ENCODE measurements at regions not wholly inside any gene's neighbourhood (a gene's known extent, or its start where the extent isn't known, plus 50 kb on each side); places are given as distances from the start of the nearest gene placed in this dataset.

GRCh38 chr13:81473366-81473899 lies 1132.5 kb upstream of the SPRY2 start:
- Histone ChIP-seq H2AFZ (replicated peaks; ENCODE audit: low read length, poor library complexity) (no peak overlapping the region), H4K91ac (ENCODE audit: insufficient read depth, low read depth, low read length) (no peak overlapping the region), H3K9me1 (ENCODE audit: insufficient read depth, low read length) (no peaks in the 10 kb centered on the region), H2AK9ac (replicated peaks; ENCODE audit: low read depth, low read length, poor library complexity) (no peak overlapping the region), H3K36me3 (ENCODE audit: control insufficient read depth, insufficient read depth, low read length) (no peaks in the 10 kb centered on the region), H3K4ac (ENCODE audit: low read depth, low read length) (no peak overlapping the region), H3K23ac (ENCODE audit: low read depth, low read length) (no peak overlapping the region), H4K8ac (ENCODE audit: low read depth in 2 of 2, low read length in 2 of 2) (no peak overlapping the region), H4K5ac (ENCODE audit: low read depth, low read length) (no peak overlapping the region), H2BK15ac (ENCODE audit: low read depth, low read length) (no peak overlapping the region), H3K4me1 (ENCODE audit: control insufficient read depth, insufficient read depth, low read length) (no peaks in the 10 kb centered on the region), H4K20me1 (ENCODE audit: insufficient read depth, low read length) (no peaks in the 10 kb centered on the region), H3K14ac (replicated peaks; ENCODE audit: low read depth, low read length) (no peak overlapping the region), H3K18ac (ENCODE audit: low read depth, low read length) (no peak overlapping the region), H3K9ac (ENCODE audit: low read depth, low read length) (no peak overlapping the region), H2BK5ac (ENCODE audit: low read depth, low read length, poor library complexity, severe bottlenecking) (no peak overlapping the region), H2BK120ac (ENCODE audit: low read depth, low read length) (no peak overlapping the region), H3K9me3 (ENCODE audit: control insufficient read depth, insufficient read depth, low read length) (peaks cover 2% of the 10 kb centered on the region; the same call in 1 of the 2 replicates), H3K4me2 (ENCODE audit: low read depth, low read length) (no peak overlapping the region), H3K56ac (ENCODE audit: extremely low read depth, insufficient read depth, low read length) (no peak overlapping the region), H3K27me3 (ENCODE audit: control insufficient read depth, insufficient read depth, low read length) (no peaks in the 10 kb centered on the region), H3K27ac (ENCODE audit: insufficient read depth, low read length) (no peak overlapping the region), H2BK20ac (ENCODE audit: low read depth, low read length) (no peak overlapping the region), H2AK5ac (ENCODE audit: low read depth, low read length) (no peak overlapping the region), H3K4me3 (ENCODE audit: insufficient read depth, low read depth, low read length) (no peak overlapping the region), H3K79me1 (ENCODE audit: low read depth in 1 of 2, low read length in 2 of 2) (no peaks in the 10 kb centered on the region)
- no TSS peak for BruUV-seq (replicated peaks)
- POLR2A ChIA-PET (ENCODE audit: unreplicated experiment): no interaction called here
- ATAC-seq (ENCODE audit: low read depth) (no peak), DNase-seq (no peak)
- TF ChIP-seq, protein P1, sequence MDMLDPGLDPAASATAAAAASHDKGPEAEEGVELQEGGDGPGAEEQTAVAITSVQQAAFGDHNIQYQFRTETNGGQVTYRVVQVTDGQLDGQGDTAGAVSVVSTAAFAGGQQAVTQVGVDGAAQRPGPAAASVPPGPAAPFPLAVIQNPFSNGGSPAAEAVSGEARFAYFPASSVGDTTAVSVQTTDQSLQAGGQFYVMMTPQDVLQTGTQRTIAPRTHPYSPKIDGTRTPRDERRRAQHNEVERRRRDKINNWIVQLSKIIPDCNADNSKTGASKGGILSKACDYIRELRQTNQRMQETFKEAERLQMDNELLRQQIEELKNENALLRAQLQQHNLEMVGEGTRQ (IDR thresholded peaks at IDR 0.05; ENCODE audit: low read depth, low read length): no peak
- TF ChIP-seq MAZ (IDR thresholded peaks at IDR 0.05; ENCODE audit: borderline replicate concordance, low read depth, low read length) (no peak), MXI1 (IDR thresholded peaks at IDR 0.05; ENCODE audit: borderline replicate concordance, low read depth, low read length) (no peak), RCOR1 (IDR thresholded peaks at IDR 0.05; ENCODE audit: insufficient replicate concordance, low read length) (no peak), BHLHE40 (IDR thresholded peaks at IDR 0.05; ENCODE audit: low read depth, low read length) (no peak), SMC3 (IDR thresholded peaks at IDR 0.05; ENCODE audit: low read depth, low read length) (no peak), CEBPB (IDR thresholded peaks at IDR 0.05; ENCODE audit: low read depth, low read length) (no peak), MAFK (IDR thresholded peaks at IDR 0.05; ENCODE audit: low read depth, low read length) (no peak), RAD21 (IDR thresholded peaks at IDR 0.05; ENCODE audit: low read length) (no peak), CHD1 (IDR thresholded peaks at IDR 0.05; ENCODE audit: low read depth, low read length) (no peak), NFE2L2 (IDR thresholded peaks at IDR 0.05; ENCODE audit: low read depth, low read length) (no peak), POLR2A (IDR thresholded peaks at IDR 0.05; ENCODE audit: low read depth, low read length) (no peak), FOS (IDR thresholded peaks at IDR 0.05; ENCODE audit: low read depth, low read length) (no peak)
- TF ChIP-seq, protein P2, sequence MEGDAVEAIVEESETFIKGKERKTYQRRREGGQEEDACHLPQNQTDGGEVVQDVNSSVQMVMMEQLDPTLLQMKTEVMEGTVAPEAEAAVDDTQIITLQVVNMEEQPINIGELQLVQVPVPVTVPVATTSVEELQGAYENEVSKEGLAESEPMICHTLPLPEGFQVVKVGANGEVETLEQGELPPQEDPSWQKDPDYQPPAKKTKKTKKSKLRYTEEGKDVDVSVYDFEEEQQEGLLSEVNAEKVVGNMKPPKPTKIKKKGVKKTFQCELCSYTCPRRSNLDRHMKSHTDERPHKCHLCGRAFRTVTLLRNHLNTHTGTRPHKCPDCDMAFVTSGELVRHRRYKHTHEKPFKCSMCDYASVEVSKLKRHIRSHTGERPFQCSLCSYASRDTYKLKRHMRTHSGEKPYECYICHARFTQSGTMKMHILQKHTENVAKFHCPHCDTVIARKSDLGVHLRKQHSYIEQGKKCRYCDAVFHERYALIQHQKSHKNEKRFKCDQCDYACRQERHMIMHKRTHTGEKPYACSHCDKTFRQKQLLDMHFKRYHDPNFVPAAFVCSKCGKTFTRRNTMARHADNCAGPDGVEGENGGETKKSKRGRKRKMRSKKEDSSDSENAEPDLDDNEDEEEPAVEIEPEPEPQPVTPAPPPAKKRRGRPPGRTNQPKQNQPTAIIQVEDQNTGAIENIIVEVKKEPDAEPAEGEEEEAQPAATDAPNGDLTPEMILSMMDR (conservative IDR thresholded peaks at IDR 0.05; ENCODE audit: low read depth, low read length): no peak
- TF ChIP-seq, protein P3, sequence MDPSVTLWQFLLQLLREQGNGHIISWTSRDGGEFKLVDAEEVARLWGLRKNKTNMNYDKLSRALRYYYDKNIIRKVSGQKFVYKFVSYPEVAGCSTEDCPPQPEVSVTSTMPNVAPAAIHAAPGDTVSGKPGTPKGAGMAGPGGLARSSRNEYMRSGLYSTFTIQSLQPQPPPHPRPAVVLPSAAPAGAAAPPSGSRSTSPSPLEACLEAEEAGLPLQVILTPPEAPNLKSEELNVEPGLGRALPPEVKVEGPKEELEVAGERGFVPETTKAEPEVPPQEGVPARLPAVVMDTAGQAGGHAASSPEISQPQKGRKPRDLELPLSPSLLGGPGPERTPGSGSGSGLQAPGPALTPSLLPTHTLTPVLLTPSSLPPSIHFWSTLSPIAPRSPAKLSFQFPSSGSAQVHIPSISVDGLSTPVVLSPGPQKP (IDR thresholded peaks at IDR 0.05; ENCODE audit: borderline replicate concordance, low read depth, low read length): no peak
- intact Hi-C loops (cut with micrococcal nuclease): no loop called here
- CTCF ChIA-PET: interaction anchor here (0.6 kb wide), 1 partner anchor 15 kb away, joined by 3 read pairs; no protein-coding TSS in a partner anchor
- in situ Hi-C loops (cut with MboI; ENCODE audit: low sequenced_read_pairs): no loop called here
- no CpG with 5 or more reads among the region's 3 CpGs for WGBS, 2 experiments (ENCODE audit: extremely low coverage in 2 of 2, insufficient read length in 1 of 2)
- dilution Hi-C loops (cut with HindIII; ENCODE audit: low sequenced_read_pairs, unreplicated experiment): no loop called here

All from IMR-90 (cell line).